HG02943 (cell line): ENCODE measurements at regions not wholly inside any gene's neighbourhood (a gene's known extent, or its start where the extent isn't known, plus 50 kb on each side); places are given as distances from the start of the nearest gene placed in this dataset.

Experiments used
- ATAC-seq: cut with Tn5 transposase; IDR thresholded peaks from one replicate; pipeline ENCODE4 v1.9.1; 2021; ENCODE audit warnings: mild to moderate bottlenecking, low read depth, moderate library complexity; ENCODE audit not compliant: unreplicated experiment

DNA sequence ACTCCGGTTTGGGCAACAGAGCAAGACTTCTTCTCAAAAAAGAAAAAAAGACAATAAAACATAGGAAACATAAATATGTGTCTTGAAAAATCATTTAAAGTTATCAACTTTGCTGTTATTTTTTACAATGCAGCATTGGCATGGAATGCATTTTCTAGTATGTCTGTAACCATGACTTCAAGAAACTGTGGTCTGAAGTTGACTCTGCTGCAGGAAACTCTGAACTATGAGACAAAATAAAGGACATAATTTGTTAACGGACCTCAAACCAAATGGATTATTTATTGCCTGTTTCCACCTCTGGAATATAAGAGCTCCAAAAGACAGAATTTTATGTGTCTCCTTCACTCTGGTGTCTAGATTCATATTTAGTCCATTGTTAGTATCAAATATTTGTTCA, 79.1 kb downstream of the TRIB2 start:
- ATAC-seq = no peak

DNA sequence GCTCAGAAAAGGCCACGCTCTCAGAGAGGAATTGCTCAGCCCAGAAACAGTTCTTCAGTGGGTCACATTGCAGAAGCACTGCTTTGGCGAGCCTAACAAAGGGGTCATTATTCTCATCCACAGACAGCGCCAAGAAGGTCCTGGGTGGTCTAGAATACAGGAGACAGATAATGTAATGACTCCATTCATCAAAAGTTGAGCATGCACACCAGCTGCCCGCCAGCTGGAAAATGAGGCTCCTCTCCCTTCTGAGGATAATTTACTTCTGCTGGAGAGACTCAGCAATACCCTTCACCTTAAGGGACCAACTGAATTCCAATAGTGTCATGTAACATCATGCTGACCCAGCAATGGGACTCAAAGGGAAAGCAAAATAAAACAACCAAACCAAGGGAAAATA, 79.9 kb downstream of the TRIB2 start:
- no peak for ATAC-seq

DNA sequence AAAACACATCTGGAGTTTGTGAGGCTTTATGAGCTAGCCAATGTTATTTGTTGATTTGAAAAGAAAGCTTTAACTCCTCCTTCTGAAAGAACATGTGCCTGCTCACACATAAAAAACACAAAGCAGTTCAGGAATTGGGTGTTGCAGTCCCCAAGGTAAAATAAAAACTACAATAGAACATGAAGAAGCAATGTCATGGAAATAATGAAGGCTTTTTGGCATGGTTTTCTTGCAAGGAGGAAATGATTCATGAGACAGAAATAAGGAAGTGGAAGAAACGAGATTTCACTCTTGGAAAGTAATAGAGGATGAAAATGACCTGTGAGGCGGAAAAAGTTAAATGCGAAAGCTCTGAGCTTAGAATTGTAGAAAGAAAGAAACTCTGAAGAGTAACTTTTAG, 81.1 kb downstream of the TRIB2 start:
- no peak for ATAC-seq

DNA sequence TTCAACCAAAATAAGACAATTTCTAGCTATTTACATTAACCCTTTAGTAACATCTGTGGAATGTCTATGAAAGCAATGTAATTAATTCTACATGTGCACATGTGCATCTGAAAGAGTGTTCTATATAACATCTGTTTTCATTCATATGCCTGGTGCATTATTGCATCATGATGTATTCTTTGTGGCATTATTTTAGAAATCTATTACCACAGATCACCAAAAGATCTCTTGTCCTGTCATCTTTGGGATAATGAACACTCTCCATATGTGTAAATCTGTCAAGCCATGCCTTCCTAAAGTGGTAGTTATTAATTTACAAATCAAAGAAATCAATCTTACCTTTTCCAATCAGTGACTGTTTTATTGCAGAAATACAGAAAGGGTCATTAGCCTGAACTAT, 86.9 kb downstream of the TRIB2 start:
- ATAC-seq = no peak

DNA sequence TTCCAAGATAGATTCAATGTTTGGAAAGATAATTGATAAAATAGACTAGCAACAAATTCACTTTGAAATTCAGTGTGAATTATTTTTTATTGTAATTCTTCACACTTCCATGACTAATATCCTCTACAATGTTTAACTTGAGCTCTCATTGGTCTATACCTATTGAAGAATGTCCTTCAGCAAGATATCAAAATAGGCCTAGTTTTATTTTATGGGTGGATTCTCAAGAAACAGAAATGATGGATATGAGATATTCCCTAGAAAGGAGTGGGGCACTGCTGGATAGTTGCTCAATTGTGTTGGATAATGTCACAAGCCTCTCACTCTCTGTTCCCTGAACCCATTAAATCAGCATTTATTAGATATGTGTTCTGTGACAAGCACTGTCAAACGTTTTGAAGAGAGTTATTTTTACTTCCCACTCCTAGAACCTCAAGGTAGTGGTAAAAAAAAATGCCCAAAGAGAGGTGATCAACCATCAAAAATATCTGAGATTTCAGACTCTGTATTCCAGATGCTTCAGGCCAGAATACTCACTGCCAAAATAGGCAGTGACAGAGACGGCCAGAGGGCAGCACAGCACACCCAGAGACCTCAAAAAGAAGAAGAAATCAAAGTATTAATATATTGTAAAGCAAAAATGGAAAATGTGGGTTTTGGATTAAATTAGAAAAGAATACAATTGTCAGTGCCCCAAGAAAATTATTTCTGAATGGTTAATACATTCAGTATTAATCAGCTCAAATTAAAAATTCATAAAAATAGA, 87.5 kb downstream of the TRIB2 start:
- ATAC-seq = no peak

DNA sequence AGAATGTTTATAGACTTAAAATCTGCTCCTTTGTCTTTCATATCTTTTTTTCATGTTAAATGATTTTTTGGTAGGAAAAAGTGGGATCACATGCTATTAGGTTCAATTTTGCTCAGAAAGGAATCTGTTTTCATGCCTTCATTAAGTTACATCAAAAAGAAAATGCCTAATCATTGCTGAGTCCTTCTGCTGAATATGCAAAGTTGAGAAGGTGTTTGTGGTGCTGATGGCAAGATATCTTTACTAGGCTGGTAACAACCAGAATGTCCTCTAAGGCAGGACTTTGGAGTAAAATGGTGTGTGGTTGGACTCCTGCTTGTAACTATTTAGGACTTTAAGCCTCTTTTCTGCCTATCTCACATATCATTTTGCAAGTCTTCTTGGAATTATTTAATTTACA, 88.3 kb downstream of the TRIB2 start:
- ATAC-seq = no peak

DNA sequence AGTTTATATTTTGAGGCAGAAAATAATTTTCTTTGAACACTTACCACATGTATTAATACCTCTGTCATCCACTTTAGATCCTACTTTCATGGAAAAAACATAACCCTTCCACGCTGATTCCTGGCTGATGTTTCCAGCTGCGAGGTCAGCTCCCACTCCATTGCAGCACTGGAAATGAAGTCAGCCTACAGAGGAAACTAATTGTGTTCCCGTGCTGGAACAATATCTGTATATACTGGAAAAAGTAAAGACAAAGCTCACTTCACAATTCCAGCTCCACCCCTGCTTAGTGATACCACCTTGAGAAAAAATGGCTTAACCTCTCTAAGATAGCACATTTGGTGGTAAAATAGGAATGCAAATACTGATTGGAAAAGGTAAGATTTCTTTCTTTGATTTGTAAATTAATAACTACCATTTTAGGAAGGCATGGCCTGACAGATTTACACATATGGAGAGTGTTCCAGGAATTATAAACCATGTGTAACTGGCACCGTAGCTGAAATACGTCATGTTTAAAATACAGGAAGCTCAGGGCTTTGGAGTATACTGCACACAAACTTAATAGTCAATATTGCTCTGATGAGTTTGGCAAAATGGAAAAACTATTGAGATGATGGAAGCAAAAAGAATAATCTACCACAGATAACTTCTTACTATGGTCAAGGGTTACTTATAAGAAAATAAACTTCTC, 90.0 kb downstream of the TRIB2 start:
- ATAC-seq = no peak

DNA sequence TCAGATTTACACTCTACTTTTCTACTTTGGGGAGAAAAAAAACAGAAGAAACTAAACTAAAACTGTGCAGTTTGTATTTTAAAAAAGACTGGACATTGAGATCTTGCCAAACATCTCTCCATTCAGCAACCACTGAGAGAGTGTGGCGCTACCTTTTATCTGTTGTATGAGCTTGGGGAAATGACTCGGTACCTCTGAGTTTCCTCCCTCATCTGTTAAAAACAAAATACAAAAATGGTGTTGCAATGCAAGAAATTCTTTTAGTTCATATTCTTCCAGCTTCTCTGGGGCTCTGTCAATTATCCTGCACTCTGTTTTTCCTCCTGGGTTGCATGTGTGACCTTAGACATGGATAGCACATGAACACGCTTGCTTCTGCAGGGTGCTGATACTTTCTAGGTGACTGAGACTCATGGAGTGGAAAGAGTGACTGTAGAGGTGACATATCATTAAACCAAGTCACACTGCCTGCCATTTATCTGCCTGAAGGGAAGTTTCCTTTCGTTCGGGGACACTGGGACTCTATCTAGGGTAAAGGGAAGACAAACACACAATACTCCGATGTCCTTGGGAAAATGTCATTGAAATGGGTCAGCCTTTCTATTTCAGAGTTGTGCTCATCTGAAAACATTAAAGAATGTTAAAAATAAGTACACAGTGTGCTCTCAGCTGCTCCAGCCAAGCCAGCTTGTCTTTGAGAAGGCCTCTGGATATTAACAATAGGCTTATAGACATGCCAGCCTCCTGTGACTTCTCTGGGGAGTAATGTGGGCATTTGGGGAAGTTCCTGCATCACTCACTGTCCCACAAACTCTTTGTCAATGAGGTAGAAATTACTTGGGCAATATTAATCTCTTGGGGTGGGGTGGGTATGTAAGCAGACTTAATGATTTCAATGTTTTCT, 91.4 kb downstream of the TRIB2 start:
- no peak for ATAC-seq

DNA sequence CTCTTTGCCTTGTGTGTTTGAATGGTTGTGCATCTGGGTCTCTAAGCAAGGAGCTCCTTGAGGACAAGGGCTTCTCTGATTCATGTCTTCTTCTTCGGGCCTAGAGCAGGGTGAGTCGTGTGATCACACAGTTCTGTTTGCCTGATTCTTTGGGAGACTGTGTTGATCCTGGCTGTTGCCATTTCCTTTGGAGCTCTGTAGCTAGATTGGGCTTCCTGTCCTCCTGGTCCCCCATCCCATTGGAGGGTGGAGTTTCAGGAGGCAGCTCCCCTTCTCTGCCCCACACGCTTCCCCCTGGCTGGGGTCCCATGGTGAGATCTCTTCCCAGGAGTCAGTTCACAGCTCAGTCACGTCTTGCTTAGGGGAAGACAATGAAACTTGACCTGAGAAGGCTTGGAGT, 92.8 kb downstream of the TRIB2 start:
- ATAC-seq = no peak

DNA sequence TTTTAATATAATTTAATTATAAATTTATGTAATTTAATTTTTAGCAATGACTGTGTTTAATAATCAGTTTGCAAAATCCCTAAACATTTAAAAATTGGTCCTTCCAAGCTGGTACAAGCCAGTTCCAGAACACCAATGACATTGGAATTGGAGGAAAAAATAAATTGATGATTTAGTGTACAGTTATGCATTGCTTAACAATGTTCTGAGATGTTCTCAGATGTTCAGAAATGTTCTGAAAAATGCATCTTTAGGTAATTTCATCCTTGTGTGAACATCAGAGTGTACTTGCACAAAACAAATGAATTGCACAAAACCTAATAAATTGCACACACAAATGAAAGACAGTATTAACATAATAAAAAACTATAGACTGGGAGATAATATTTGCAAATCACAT, 95.2 kb downstream of the TRIB2 start:
- ATAC-seq = no peak

DNA sequence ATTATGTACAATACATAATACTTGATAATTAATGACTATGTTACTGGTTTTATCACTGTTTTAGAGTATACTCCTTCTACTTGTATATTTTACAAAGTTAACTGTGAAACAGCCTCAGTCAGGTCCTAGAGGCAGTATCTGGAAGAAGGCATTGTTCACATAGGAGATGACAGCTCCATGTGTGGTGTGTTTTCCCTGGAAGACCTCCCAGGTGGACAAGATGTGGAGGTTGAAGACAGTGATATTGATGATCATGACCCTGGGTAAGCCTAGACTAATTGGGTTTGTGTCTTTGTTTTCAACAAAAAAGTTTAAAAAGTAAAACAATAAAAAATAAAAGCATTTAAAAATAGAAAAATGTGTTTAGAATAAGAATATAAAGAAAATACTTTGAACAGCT, 96.4 kb downstream of the TRIB2 start:
- ATAC-seq = no peak

DNA sequence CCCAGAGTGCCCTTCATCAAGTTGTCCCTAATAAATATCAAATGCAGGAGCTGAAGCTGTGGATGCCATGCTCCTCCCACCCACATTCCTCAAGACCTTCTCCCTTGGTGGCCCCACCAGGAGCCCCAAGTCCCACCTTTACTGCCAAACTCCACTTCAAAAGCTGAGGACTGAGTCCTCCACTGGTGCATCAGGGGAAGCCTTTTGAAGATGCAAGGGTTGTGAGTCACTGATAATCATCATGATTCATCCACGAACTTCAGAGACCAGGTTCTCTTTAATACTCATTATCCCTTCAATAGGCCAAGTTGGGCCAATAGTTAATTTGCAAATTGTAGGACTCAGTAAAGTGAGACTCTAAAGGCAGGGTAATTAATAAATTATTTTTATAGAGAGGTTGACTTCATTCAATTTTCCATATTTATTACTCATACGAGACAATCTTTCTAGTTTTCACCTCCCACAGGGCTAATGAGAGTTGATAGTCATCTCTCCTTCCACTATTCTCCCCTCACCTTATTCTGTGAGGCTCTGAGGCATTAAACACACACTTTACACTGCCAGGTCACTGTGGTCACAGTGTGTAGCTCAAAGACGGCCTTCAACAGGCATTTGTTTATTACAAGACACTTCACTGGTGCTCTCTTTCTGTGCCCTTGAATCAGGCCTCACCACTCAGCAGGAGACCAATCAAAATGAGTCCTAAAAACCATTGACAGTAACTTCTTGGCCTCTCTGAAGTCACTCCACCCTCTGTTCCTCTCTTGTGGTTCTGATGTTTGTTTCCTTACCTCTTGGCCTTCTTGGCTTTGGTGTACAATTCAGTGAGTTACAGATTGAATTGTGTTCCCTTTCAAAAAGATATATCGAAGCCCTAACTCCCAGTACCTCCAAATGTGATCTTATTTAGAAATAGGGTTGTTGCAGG, 99.9 kb downstream of the TRIB2 start:
- ATAC-seq = no peak

DNA sequence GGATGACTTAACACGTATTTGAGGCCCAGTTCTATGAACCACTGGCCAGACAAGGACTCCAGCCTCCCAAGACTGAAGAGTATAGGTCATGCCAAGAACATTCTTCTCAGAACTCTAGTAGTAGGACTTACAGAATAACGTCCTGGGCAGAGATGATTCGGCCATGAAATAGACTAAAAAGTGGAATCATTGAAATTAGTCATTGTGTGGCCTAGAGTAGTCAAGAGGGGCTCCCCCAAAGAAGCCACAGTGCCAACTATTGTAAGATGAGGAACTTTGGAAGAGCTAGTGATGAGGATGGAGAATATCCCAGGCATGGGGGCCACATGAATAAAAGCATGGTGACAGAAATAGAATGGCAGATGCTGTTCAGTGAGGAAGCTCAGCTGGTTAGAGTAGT, 101.1 kb downstream of the TRIB2 start:
- no peak for ATAC-seq

DNA sequence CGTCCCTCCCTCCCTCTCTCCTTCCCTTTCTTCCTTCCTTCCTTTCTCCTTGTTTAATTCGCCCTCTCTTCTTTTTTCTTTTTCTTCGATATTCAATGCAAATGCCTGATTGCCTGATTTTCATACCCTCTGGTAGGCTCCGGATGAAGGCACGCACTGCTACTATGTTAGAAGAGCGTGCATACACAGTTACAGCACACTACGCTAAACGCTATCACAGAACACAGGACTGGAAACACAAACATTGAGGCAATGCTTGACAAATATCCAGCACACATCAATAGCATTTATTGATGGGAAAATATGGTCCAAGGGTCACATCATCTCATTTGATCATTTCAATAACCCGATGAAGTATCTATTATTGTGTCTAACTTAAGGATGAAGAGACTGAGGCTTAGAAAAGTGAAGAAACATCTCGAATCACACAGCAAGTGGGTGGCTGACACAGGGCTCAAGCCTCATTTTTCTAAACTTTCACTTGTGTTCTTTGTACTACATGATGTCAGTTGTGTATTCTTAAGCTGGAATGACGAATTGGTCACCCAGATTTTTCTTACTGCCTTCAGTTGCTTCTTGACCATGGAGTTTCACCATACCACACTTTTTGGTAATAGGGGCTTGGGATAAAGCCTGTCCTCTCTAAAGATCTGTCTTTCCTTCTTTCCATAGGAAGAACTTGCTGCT, 101.8 kb downstream of the TRIB2 start:
- ATAC-seq = no peak

DNA sequence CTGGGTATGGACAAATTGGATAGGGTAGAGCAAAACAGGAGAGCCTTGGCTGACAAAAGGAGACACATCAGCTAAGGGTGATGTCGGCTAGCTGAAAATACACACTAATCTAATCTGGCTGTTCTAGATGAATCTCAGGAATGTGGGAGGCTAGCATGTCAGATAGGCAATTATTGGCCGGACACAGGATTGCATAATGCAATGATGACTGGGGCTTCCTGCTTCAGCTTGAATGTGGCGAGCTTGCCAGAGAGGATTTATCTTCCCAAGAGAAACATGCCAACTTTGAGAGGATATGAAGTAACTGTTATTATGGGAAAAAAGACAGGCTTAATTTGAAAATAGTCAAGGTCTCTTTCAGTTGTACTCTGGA, 102.4 kb downstream of the TRIB2 start:
- no peak for ATAC-seq

DNA sequence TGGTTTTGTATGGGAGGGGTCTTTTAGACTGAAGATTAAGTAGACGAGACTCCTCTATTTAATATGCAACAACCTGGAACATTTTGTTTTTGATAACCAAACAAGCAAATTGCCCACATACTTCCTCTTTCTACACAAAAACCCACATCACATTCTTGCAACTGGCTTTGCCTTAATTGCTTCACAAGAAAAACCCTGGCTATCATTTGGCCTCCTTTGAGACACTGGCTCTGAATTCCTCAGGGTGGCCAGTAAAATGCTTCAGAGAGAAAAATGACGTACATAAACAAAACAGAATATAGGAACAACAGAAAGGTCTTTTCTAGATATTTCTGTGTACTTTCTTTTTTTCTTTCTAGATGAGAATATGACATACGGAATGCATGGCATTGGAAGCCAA, 103.0 kb downstream of the TRIB2 start:
- ATAC-seq = no peak

DNA sequence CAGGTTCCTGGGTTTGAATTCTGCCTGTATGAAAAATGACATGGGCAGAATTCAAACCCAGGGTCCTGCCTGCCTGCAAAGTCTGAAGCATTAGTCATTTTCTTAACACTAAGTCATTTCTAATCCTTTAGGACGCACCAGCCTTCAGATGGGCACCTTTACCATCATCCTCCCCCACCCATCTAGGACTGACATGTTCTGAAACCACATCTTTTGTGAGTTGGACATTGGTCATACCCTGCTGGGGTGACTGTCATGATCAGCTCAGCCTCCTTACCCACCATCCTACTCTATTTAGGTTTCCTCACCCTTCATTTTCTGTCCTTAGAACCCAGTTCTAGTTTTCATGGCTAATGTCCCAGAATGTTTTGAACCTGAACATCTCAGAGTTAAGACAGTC, 104.9 kb downstream of the TRIB2 start:
- no peak for ATAC-seq

DNA sequence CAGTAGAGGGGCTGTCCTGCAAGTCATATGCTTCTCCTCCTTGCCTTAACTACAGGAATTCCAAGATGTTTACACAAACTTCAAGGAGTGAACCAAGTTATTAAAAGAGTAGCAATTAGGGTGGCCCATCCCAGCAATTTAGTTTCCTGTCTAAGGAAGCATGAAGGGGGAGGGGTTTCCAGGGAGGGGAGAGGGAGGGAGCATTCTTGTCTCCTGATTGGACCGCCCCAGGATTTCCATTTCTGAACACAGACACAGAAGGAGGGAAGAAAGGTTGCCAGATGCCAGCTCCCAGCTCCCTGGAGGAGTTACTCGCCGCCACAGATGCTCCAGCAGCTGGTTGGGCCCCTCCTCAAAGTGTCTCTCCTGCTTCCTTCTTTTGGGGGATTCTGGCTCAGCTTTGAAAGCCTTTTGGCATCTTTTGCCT, 107.6 kb downstream of the TRIB2 start:
- no peak for ATAC-seq

DNA sequence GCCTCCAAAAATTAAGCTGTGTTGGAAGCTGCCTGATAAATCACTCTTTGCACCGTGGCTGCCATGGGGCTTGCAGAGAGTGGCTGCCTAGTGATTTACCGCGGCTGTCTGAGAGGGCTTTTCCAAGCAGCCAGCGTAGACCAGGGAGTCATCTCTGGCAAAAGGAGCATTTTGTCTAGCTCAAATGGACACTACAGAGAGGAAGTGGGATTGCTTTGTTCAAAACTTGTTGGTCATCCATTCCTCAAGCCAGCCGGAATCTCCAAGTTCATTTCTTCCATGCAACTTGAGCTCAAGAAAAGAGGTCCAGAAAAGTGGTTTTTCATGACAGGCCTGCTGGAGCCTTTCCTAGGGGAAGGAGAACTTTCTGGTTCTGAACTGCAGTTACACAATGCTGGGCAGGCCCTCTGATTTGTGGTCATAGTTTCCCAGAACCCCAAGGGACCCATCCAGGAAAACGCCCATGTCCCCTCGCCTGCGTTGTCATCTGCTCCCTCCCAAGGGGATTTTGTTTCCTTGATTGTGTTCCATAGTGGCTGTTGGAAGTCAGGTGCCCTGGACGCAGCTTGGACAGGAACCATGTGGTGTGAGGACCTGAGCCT, 108.1 kb downstream of the TRIB2 start:
- ATAC-seq = no peak
